ENCODE measurements at regions not wholly inside any gene's neighbourhood (a gene's known extent, or its start where the extent isn't known, plus 50 kb on each side); places are given as distances from the start of the nearest gene placed in this dataset.

DNA sequence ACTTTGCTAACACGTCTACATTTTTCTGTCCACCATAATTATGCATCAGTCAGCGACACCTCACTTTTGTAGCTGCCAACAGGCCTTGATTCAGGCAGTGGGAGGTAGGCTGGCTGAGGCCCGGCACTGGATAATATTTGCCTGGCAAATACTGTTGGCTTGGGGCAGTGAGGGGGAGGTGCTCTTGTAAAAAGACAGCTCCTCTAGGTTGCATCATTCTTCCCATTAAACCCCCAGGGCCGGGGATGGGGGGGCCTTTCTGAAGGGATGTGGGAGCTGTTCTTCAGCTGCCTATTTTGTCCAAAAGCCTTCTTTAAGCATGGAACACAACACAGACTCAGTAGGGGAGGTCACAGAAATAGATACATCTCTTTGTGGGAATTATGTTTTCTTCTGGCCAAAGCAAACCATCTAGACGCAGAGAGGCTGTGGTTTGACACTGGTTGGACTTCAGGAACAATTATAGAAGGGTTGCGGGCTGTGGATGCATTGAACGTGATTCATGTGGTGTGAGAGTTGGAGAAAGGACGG is 338.3 kb upstream of the NT5E start:
- FAIRE-seq (no peak), DNase-seq (ENCODE audit: extremely low read depth in 1 of 4, low spot score in 3 of 4) (no peak), ATAC-seq (no peak)
- Histone ChIP-seq H3K4me1 (replicated peaks in 1 of 2; ENCODE audit: control insufficient read depth in 2 of 2, insufficient read depth in 2 of 2, low read length in 2 of 2) (no peaks in the 10 kb centered on the region), H4K20me1 (replicated peaks; ENCODE audit: control insufficient read depth, insufficient read depth, low read length) (no peaks in the 10 kb centered on the region), H3K27me3 (ENCODE audit: control insufficient read depth in 2 of 2, insufficient read depth in 2 of 2, low read length in 2 of 2) (peaks cover 0 to 4% of the 10 kb centered on the region in 2 experiments; a peak in 1 of 5 replicates), H3K27ac (ENCODE audit: extremely low read depth, low read depth, low read length) (no peak overlapping the region), H3K9me3 (replicated peaks; ENCODE audit: control insufficient read depth, insufficient read depth, low read depth, low read length) (no peaks in the 10 kb centered on the region), H3K36me3 (ENCODE audit: control insufficient read depth, insufficient read depth, low read length) (no peaks in the 10 kb centered on the region), H3K9me1 (ENCODE audit: control insufficient read depth, insufficient read depth, low read length) (no peaks in the 10 kb centered on the region), H3K4me2 (ENCODE audit: insufficient read depth, low read length) (no peak overlapping the region), H3K79me2 (ENCODE audit: control insufficient read depth, insufficient read depth, low read length) (no peaks in the 10 kb centered on the region), H2AFZ (ENCODE audit: low read depth, low read length) (no peak overlapping the region), H3K9ac (ENCODE audit: insufficient read depth in 1 of 2, low read depth in 2 of 2, low read length in 2 of 2) (no peak overlapping the region), H3K4me3 (no peak overlapping the region)
- POLR2A ChIA-PET: interaction anchor here (0.6 kb wide), 1 partner anchor 687 kb away, joined by 3 read pairs; no protein-coding TSS in a partner anchor
- BruUV-seq (replicated peaks): no TSS peak
- CTCF ChIA-PET (ENCODE audit: low intra/inter-chr PET ratio): no interaction called here
- intact Hi-C loops (cut with micrococcal nuclease) (no loop called here), in situ Hi-C loops (cut with MboI) (no loop called here)
- 4% methylated on average over 8 of the region's 8 CpGs for WGBS (ENCODE audit: insufficient coverage, low coverage, missing lambda C conversion rate)
- TF ChIP-seq, protein P1, sequence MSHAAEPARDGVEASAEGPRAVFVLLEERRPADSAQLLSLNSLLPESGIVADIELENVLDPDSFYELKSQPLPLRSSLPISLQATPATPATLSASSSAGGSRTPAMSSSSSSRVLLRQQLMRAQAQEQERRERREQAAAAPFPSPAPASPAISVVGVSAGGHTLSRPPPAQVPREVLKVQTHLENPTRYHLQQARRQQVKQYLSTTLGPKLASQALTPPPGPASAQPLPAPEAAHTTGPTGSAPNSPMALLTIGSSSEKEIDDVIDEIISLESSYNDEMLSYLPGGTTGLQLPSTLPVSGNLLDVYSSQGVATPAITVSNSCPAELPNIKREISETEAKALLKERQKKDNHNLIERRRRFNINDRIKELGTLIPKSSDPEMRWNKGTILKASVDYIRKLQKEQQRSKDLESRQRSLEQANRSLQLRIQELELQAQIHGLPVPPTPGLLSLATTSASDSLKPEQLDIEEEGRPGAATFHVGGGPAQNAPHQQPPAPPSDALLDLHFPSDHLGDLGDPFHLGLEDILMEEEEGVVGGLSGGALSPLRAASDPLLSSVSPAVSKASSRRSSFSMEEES (CRISPR knock-in tag; IDR thresholded peaks at IDR 0.05): no peak
- no peak for TF ChIP-seq HMG20A (CRISPR knock-in tag; conservative IDR thresholded peaks at IDR 0.05)
- TF ChIP-seq, protein P2, sequence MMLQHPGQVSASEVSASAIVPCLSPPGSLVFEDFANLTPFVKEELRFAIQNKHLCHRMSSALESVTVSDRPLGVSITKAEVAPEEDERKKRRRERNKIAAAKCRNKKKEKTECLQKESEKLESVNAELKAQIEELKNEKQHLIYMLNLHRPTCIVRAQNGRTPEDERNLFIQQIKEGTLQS (IDR thresholded peaks at IDR 0.05): peak; percentile 34; the same call in 1 of the 2 replicates
- TF ChIP-seq, protein P2 (CRISPR knock-in tag; conservative IDR thresholded peaks at IDR 0.05): no peak
- TF ChIP-seq, protein P3, sequence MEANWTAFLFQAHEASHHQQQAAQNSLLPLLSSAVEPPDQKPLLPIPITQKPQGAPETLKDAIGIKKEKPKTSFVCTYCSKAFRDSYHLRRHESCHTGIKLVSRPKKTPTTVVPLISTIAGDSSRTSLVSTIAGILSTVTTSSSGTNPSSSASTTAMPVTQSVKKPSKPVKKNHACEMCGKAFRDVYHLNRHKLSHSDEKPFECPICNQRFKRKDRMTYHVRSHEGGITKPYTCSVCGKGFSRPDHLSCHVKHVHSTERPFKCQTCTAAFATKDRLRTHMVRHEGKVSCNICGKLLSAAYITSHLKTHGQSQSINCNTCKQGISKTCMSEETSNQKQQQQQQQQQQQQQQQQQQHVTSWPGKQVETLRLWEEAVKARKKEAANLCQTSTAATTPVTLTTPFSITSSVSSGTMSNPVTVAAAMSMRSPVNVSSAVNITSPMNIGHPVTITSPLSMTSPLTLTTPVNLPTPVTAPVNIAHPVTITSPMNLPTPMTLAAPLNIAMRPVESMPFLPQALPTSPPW (CRISPR knock-in tag; IDR thresholded peaks at IDR 0.05): peak; percentile 37; the same call in 1 of the 2 replicates
- TF ChIP-seq POU5F1 (IDR thresholded peaks at IDR 0.05; ENCODE audit: borderline replicate concordance, low read depth, low read length, partially characterized antibody): no peak
- TF ChIP-seq RUNX1 (IDR thresholded peaks at IDR 0.05; ENCODE audit: low read depth): no peak
- TF ChIP-seq ZNF431 (CRISPR knock-in tag; IDR thresholded peaks at IDR 0.05): no peak

All from K562 (cell line).